Ramos (cell line): ENCODE measurements at regions not wholly inside any gene's neighbourhood (a gene's known extent, or its start where the extent isn't known, plus 50 kb on each side); places are given as distances from the start of the nearest gene placed in this dataset.

ENCODE experiments used
- in situ Hi-C: fragments of 300-500 bp; cut with MboI; formaldehyde crosslinking; loops from one replicate; pipeline ENCODE4 v1.14.3; 2022; ENCODE audit warnings: low sequenced_read_pairs; ENCODE audit not compliant: unreplicated experiment

DNA sequence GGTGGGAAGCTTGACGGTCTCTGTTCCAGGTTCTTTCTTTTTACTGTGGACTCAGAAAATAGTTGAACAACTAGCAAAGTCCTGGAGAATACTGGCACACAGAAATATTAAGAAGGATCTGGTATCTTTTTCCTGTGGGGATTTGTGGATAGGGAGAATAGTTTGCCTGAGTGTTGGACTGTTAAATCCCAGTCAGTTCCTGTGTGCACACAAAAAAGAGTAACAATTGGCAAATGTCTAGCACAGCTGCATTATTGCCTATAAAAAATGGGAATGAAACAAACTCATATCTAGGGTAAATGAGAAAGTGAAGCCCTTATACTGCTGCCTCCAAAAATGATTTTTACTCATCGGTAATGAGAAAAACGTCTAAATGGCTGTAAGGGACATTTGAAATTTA lies 828.2 kb downstream of the JRKL start:
- in situ Hi-C loops: no loop called here

DNA sequence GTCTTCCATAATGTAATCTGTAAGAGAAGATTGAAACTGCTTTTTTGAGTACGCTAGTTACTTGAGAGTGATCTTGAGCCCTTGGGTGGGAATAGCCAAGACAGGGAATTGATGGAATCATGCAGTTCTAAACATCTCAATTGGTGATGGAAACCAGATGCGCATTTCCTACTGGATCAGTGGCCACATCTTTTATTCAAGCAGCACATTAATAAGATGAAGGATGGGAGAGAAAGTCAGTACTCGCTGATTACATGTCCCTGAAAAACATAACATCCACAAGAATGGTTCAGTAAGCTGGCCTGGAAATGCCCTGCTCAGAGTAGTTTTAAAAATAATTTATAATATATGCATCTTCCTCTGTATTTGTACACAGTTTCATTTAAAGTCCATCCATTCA lies 833.8 kb downstream of the JRKL start:
- in situ Hi-C loops: no loop called here

DNA sequence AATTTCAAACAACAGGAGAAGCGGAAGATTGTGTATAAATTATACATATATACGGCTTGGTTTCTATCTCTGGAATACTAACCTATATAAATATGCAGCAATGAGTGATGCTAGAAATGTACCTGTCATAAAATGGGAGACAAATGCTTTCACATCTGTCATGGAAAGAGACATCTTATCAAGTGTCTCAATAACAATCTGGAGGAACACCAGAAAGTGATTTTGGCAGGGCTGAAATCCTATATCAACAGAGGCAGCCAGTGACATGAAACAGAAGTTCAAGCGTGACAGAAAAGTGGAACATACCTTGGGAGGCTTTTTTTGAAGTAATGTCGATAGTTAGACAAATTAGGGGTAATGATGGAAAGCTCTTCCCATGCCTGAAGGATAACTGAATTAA lies 834.6 kb downstream of the JRKL start:
- in situ Hi-C loops: no loop called here

GRCh38 chr11:97225794-97226193 lies 836.0 kb downstream of the JRKL start:
- in situ Hi-C loops: no loop called here

DNA sequence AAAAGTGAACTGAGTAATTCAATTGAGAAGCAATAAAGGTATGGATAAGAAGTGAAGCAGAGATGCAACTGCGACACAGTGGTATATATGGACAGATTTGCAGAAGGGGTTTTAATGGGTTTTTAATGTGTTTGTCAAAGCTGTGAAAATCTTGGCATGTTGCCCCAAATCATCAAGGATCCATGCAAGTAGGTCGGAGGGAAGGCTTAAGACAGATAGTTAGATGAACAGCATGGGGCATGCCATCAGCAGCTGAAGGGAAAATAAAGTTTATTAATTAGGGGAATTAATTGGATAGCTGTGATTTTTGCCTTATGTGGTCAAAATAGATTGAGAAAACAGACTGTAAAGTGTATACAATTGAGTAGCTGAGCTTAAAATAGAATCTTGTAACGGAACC lies 840.1 kb downstream of the JRKL start:
- in situ Hi-C loops: no loop called here

DNA sequence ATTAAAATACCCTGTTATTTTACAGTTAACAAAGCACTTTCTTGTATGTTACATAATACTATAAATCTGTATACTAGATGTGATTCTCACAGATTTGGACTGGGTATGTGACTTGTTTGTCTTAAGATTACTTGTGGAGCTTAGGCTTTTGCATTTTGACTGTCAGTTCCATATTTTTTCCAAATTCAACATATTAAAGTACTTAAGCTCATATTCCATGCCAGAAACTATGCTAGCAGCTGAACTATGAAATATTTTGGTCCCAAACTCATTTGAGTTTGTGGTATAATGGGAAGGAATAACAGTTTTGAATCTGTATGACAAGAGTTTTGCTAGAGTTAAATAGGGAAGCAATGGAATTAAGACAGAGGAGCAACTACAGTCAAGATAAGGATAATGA lies 841.4 kb downstream of the JRKL start:
- in situ Hi-C loops: no loop called here

- in situ Hi-C loops: no loop called here
Measured at GRCh38 chr11:97234016-97234415, 844.2 kb downstream of the JRKL start.

DNA sequence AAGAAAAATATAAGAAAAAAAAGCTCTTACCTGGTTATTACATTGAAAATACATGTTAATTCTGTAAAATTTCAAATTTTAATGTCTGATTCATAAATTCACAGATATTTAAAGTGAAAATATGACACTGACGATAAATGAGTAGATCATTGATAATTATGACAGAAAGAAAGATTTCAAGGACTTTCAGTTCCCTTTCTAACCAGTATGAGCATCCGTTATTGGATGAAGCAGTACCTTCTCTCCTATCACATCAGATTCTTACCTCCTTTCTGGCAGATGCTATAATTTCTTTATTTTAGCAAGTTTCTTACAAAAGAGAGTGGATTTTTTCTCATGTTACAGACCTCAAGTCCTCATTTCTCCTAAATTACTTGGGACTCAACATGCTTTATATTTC lies 847.3 kb downstream of the JRKL start:
- in situ Hi-C loops: no loop called here

- in situ Hi-C loops: no loop called here
Measured at GRCh38 chr11:97247601-97248000, 857.8 kb downstream of the JRKL start.

- in situ Hi-C loops: no loop called here
Measured at GRCh38 chr11:97254790-97255189, 865.0 kb downstream of the JRKL start.

DNA sequence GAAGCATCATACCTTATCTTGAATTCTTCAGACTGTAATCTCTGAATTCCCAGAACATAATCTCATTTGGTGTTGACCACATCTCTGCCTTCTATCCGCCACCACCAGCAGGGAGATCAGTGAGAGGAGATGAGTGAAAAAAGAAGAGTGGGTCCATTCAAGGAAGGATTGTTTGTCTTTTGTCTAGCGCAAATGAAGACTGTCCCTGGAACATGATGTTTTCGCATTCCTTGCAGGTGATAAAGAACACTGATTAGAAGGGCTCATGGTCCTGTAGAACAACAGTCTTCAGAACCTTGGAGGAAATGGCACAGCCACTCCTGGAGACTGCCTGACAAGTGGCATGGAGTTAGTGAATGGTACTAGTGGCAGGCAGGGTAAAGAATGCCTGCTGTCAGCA lies 869.6 kb downstream of the JRKL start:
- in situ Hi-C loops: no loop called here

DNA sequence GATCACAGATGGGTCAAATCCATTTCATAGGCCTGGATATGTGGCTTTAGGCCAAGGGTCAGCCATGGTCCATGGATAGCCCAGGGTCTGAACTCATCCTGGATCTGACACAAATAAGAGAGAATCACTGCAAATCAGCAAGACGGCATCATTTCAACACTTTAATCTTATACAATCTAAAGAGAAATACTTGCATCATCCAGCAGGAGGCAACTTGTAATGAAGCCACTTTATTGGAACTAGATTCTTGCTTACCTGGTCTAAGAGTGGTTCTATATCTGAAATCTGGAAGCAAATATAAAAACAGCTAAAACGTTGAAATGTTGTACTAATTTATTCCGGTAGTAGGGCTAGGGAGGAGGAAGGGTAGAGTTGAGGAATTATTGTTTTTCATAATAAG lies 870.1 kb downstream of the JRKL start:
- in situ Hi-C loops: no loop called here

DNA sequence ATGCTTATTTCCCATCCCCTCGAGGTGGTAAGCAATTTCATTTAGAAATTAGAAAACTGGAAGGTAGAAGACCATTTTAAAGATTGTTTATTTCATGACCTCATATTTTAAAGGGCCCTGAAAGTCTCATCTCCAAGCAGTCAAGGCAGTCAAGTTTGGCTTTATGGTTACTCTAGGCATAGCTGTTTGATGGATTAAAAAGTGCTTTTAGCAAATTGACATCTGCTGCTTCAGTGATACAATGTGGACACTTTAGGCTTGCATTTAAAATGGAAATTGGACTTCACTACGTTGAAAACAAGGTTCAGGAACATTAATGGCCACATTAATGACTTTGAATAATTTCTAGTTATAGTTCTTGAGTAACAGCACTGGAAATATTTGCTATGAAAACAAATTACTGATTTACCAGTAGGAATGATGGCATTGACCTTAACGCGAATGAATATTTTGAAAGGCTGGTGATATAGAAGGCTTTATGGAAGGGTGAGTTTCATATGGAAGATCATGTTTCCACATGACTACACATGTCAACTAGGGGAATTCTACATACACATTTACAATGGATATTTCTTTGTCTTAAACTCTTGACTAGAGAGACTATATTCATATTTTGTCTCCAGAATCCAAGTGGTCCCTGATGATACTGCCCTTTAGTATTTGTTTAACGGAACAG lies 873.5 kb downstream of the JRKL start:
- in situ Hi-C loops: no loop called here

- in situ Hi-C loops: no loop called here
Measured at GRCh38 chr11:97269527-97269926, 879.7 kb downstream of the JRKL start.

GRCh38 chr11:97279341-97279740 lies 889.5 kb downstream of the JRKL start:
- in situ Hi-C loops: no loop called here

DNA sequence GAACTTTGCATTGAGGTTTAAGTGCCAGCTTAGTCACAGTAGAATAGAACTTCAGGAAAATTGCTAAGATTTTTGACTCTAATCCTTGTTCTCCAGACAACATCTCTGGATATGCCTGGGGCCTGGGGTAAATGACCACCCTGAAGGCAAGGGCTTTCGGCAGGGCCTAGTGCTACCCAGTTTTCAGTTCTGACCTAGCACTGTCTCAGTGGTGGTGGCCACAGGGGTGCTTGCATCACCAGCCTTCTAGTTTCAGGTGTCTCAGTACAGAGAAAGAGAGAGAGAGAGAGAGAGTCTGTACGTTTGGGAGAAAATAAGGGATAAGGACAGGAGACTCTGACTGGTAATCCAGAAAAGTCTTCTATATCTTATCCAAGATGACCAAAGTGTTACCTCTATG lies 890.5 kb downstream of the JRKL start:
- in situ Hi-C loops: no loop called here

DNA sequence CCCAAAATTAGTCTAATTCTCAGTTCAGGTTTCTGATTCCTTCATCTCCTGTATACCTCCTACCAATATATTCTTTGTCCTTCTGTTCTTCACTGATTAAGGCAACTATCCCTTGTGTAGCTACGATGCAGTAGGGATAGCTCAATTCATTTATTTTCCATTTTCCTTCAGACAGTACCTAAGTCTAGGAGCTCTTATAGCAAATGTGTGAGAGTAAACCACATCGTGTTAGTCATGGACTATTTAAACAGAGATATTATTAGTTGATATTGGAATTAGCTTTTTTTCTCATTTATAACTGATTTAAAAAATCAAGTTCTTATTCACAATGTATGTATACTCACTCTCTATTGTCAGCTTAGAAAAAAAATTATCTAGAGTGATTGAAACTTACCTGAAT lies 900.0 kb downstream of the JRKL start:
- in situ Hi-C loops: no loop called here

DNA sequence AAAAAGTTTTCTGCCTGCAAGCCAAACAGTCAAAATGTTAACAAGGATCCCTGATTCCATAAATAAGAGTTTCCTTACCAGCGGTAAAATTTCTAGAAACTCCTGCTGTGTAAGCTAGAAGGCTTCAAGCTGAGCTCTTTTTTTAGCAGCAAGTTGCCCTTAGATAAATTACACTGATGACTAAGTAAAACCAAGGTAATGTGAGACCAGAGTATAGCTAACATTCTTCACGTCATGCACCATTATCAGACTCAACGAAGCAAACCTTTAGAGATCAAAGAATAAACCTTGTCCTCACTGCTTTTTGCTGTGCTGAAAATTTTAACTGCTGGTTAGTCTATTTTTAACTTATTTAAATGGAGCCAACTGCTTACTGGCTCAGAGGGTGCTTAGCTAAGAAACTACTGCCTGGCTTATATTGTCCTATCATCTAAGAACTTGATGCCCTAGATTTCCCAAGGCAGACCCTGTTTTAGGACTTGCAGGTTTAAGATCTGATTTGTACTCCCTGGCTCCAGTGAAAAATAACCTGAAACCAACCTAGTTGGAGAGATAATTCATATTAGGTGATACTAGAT lies 900.7 kb downstream of the JRKL start:
- in situ Hi-C loops: no loop called here

GRCh38 chr11:97296301-97296700 lies 906.5 kb downstream of the JRKL start:
- in situ Hi-C loops: no loop called here

DNA sequence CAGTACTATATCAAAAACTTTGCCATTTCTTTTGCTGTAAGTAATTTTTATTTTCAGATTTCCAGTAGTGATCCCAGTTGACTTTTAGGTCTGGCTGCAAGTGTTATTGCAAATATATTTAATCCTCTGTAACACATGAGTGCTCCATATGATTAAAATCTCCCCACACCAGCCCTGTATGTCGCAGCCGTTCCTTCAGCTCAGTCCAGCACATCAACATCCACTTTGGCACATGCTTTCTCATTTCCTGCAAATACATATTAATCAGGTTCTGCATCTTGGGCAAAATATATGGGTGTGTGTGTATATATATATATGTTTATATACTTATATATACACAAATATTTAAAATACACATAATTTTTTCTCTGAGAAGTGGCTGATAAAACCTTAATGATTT lies 919.5 kb downstream of the JRKL start:
- in situ Hi-C loops: no loop called here

DNA sequence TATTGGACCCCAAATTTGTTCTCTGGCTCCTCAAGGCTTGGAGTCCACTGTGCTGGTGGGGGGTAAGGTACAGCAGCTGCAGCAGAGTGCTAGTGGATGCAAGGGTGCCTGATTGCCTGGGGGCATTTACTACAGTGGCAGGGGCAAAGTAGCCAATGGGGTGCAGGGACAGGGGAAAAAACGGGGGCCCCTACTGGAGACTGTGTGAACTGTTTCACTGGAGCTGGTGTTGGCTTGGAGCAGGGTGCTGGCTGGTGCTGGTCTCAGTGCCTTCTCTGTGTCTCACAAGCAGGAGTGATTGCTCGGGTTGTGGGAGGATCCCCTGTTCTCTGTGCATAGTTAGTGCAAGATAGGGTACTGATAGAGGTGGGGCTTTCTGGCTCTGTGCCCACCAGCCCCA lies 935.9 kb downstream of the JRKL start:
- in situ Hi-C loops: no loop called here

DNA sequence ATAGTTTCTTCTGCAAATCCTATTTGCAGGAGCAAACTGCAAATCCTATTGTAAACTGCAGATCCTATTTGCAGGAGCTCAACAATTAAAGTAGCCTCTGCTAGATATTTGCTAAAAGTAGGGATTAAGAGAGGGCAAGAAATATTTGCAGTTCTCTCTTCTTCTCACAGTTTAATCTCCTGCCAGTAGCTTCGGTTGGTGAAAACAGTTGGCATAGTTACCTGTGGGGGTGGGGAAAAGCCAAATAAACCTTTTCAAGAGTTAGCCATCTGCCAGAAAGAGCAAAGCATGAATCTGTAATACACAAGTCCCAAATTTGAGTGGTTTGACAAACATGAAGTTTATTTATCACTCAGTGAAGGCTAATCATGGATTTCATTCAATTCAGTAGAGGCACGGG lies 942.5 kb downstream of the JRKL start:
- in situ Hi-C loops: no loop called here
